Stimulated activated CD8-positive, alpha-beta memory T cell treated with anti-CD3 and anti-CD28 coated beads, Interleukin-4, amount 100 ng/mL, for 1 hour (primary cell): ENCODE measurements at regions not wholly inside any gene's neighbourhood (a gene's known extent, or its start where the extent isn't known, plus 50 kb on each side); places are given as distances from the start of the nearest gene placed in this dataset.
"Not testable (repeated sequence)": the region's sequence is repeated elsewhere in the genome, so short reads cannot be mapped to it uniquely, and the experiment has no call there.

Source experiments
- DNase-seq, 2 donors: peaks; one replicate each; pipeline ENCODE4 v3.0.0-alpha.2; 2020; ENCODE audit warnings: low read depth in 2 of 2, low spot score in 1 of 2

DNA sequence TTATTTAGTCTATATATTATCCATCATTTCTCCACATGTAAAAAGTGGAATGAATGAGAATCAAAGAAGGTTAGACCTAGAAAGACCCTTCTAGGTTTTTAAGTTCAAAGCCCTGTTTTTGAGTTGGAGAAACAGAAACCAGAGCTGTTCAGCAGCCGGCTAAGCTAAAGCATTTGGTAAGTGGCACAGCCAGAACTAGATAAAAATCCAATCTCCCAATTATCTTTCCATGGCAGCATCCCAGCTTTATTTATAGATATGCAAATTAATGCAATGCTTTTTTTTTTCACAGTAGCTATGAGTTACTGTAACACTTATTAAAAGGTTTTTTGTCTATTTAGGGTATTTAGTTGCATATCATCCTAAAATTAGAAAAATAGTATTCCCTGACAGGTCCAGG, 85.1 kb downstream of the NIBAN1 start:
- DNase-seq: no peak

DNA sequence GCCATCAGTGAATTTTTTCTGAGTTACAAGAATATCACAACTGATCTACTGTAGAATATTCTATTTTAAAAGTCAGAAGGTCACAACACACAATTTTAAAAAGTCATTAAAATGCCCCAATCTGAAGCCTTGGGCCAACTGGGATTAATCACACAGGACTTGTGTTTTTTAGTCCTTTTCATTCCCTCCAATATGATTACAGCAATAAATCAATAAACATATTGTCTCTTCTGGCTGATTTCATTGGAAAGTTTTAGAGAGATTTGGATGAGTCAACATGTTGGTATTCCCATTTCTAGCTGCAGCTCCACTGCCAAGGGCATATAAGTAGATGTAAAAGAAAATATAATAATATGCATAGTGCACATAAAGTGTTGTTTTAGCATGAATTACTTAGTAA, 85.8 kb downstream of the NIBAN1 start:
- no peak for DNase-seq

DNA sequence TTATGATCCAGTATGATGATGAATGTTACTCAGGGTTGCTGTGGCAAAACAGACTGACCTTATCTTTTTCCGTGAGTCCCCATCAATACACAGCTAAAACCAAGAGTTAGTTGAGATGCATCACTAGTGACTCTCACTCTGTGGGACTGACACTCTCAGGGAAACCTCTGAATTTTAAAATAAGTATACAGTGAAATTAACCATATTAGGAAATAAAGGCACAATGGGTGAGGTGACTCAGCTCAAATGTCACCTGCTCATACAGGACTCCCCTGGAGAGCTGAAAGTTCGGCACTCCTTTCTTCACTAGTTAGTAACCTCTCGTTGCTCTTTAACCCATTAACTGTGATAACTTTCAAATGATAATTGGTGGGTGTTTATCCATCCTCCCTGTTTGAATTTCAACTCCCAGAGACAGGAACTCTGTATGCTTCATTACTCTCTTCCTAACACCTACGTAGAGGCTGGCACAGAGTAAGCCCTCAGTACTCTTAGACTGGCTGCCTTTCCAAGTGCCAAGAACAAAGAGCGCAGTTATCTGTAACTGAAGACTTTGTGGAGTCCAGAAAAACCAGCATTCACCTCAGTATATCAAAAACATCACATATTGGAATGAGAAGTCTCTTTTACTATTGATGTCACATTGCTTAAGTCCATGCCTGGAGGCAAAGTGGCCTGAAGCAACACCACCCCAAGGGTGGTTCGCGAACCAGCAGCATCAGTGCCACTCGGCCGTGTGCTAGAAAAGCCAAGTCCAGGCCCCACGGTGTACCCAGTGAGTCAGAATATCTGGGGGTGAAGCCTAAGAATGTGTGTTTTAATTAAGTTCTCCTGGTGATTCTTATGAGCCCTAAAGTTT, 91.1 kb downstream of the NIBAN1 start:
- no peak for DNase-seq

DNA sequence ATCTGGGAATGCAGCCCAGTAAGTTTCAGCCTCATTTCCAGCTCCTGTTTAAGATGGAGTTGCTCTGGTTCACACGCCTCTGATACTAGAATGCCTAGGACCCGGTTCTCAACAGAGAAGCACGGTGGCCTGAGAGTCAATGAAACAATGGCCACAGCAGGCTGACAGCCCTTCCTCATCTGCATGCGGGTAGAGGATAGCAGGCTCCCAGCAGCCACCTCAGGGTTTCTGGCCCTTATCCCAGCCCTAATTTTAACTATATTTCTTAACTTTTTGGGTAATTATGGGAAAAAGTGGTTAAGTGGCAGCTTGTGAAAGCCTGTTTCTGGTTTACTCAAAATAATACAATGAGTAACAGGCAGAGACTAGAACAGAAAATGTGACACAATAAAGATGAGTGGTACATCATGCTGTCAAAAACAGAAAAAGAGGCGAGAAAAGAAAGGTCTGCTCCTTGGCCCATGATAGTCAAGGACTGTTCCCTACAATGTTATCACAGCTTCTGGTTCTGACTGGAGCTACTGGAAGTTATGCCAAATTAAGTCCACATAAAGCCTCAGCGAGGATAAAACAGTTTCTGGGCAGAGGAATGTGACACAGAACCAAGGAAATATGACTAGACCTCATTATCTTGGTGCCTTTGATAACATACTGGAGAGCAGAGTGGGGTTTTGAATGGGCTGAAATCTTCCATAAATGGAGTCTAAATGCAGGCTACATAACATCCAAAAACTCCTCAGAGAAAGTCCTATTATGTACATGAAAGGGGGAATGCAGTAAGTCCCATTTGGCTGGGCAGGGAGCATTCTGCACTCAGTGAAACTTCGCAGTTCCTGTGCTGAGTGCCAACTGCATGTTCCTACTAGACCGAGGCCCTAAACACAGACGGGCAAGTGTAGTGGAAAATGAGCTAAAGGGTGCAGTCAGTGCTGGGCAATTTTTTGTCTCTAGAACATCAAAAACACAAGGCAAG, 92.1 kb downstream of the NIBAN1 start:
- DNase-seq: no peak

DNA sequence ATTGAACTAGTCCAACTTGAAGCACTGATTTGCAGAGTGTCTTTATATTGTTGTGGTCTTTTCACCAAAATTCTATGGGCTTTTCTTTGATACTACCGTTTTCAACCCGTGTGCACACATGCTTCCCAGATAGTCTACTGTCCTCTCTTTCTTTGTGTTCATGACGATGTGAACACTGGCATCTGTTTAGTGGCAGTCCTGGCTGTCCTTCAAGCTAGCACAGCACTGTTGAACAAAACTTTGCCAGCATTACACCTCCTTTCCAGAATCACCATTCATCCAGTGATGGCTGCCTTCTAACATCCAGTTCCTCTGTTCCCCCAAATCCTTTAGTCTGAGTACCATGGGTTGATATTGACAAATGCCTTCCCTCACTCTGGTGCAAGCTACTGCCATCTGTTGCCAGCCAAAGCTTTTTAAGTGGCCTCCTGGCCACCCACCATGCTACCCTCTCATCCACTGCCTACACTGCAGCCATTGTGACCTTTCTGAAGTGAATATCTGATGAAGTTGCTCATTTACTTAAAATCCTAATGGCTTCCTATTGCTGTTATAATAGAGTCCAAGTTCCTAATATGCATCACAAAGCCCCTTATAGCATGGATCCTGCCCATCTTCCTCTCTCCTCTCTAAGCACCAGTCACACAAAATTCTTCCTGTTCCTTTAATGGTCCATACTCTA, 94.3 kb downstream of the NIBAN1 start:
- DNase-seq: no peak

DNA sequence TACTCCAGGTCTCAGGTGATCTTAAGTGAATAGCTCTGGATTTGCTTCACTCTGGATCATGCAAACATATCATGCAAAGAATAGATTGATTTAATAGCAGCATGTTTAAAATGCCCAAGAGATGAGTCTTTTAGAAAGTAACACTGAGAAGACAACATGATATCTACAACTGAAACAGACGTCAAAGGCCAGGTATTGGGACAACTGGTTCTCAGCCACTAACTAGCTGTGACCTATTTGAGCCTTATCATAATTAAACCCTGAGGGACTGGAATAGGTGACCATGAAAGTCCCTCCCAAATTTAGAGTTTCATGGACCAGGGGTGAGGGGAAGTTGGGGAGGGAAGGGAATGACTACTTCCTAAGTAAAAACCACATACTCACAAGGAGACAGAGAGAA, 95.7 kb downstream of the NIBAN1 start:
- DNase-seq: no peak

DNA sequence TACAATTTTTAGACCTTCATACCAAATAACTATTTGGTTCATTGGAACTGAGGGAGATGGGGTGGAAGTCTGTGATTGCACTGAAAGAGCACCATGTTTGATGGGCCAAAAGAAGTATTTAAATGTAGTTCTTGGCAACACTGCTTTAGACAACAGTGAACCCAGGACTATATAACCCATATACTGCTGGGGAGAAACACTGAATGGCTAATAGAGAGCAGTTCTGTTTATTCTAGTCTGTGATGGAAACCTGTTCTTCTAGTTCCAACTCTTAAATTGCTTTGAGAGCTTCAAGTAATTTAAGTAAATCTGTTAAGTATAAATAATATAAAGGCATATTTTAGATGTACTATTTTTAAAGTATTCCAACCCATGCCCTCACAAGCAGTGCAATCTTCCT, 96.3 kb downstream of the NIBAN1 start:
- DNase-seq: no peak

DNA sequence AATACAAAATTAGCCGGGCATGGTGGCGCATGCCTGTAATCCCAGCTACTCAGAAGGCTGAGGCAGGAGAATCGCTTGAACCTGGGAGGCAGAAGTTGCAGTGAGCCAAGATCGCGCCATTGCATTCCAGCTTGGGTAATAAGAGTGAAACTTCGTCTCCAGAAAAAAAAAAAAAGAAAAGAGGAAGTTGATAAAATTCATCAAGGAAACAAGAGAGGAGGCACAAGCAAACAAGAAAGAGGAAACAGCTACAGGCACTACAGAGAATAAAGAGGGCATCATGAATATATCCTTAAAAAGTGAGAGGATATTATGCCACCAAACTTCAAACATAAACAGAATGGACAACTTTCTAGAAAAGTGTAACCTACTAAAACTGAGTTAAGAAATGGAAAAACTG, 98.3 kb downstream of the NIBAN1 start:
- not testable (repeated sequence) for DNase-seq

DNA sequence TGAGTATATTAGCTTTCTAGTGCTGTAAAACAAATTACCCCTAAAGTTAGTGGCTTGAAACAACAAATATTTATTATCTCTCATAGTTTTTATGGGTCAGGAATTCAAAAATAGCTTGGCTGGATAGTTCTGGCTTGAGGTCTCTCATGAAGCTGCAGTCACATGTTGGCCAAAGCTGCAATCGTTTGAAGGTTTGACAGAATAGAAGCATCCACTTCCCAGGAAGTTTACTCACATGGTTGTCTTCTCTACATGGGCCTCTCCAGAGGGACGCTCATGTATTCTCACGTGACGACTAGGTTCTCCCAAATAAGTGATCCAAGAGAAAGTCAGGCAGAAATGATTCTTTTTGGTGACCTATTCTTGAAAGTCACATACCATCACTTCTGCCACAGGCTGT, 99.1 kb downstream of the NIBAN1 start:
- no peak for DNase-seq

DNA sequence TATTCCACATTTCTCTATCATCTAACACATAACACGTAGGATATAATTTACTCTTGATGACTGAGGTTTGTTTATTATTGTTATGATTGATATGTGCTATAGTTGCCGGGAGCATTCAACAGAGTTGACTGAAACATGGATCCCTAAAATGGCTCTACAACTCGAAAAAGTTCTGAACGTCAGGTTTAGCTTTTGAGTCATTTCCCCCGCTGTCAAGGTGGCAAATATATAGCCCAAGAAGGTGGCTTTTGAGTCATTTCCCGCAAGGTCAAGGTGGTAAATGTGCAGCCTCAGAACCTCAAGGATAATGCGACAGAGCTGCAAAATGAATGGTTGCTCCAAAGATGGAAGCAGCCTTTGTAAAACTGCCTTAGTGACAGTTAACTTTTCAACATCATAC, 104.0 kb downstream of the NIBAN1 start:
- no peak for DNase-seq

DNA sequence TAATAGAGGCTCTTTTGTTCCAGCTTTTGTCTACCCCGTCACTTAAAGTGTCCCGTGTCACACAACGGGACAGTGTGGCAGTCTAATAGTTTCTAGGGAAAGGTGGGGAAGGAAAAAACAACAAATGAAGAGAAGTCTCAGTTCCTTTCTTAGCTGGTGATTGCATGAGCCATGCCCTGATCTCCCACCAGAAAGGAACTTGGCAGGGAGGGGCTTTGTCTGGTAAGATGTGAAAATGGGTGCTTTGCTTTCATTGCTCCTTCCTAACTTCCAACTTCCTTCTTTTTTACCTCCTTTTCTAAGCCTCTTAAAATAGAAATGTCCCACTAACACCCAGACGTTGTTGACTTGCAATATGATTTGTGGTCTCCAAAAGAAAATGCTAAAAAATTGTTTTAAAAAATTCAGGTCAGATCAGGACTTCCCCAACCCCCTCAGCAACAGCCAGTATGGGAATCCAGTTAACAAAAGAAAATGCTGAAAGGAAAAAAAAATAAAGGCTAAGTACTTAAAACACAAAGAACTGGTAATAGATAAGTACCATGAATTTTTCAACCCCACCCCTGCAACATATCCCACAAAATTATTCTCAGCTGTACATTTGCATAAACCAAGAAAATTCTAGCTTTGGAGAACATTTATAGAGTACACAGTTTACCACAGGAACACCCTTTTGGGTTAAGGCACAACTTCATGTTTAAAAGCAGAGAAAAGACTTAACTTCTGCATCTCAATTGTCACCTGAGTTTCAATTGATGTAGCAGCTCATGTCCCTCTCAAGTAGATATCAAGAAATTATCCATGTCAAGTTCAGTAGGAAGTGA, 106.2 kb downstream of the NIBAN1 start:
- DNase-seq: no peak

DNA sequence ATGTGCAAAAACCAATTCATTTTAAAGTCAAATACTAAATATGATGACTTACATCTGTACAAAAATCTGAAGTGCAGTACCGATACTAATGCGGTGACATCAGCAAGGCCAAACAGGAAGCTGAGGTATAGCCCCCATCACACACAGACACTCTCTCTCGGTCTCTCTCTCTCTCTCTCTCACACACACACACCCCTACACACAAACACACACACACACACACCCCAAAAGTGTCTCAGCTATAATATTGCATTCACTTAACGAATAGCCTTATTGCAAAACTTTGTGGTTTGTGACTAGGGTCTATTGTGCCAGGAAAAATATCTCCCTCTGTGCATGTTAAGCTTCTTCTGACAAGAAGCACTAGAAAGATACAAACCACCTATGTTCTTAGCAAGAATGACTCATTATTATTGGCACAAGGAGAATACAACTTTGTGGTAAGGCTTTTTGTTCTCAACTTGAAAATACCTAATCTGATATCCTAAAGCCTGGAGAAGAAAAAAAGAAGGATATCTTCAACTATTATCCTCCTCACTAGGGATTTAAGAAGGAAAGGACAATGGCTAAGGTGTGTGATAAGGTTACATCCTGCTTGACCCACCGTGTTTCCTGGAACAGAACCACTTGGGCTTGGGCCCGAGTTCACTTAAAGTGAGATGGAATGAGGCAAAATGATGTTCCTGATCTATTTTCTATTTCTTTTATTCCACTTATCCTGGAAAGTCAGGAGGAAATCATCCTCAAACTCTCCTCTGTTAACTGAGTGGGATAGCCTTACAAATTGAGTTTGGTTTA, 107.1 kb downstream of the NIBAN1 start:
- peak in 1 of 2 donors; percentile 29 for DNase-seq

DNA sequence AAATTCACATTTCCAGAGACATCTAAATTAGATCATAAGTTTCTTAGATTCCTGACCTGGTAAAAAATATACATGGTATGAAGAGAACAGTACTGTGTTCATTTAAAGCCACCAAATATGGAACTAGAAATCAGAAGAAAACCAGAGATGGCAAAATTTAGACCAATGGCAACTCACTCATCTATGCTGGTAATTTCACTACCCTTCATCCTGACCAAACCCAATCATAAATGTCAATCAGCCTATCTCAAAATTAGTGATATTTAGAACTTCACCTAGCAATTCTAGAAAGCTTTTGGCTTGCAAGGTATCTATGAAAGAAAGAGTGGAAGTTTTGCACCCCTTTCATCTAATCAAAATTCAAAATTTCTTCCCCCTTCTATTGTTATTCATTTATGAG, 107.7 kb downstream of the NIBAN1 start:
- no peak for DNase-seq

DNA sequence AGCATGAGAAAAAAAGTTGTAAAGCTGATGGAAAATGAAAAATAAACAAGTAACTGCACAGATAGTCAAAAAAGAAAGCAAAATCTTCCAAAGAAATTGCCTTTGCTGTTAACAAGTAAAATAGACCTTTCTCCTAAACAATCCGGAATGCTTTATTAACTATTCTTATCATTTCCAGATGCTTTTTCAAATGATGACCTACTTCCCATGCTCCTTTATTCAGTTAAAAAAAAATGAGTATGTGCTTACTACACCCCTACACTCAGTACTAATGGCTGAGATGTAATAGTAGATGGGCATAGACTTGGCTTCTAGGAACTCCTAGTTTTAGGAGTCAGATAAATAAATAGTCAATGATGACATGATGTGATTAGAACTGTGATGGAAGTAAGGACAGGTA, 108.5 kb downstream of the NIBAN1 start:
- no peak for DNase-seq

DNA sequence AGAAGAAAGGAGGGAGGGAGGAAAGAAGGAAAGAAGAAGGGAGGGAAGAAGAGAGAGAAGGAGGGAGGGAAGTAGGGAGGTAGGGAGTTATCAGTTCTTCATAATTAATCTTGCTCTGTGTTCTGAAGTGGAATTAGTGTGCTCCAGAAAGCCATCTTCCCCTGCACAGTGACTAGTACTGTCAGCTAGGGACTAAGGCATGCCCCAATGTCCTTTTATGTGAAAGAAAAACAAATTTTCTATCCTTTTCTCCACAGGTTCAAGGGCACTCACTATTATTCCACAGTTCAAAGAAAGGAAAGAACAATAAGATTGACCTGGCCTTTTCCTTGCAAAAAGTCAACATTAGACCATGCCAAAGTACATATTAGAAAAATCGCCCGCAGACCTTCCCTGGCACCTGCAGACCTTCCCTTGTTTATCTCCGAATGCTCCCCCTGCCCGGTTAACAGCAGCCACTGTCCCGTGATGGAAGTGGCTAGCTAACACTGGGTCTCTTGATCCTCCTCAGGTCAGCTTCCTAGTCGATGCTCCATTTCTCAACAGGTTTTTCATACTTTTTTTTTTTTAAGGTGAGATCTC, 107.2 kb upstream of the EDEM3 start:
- no peak for DNase-seq

DNA sequence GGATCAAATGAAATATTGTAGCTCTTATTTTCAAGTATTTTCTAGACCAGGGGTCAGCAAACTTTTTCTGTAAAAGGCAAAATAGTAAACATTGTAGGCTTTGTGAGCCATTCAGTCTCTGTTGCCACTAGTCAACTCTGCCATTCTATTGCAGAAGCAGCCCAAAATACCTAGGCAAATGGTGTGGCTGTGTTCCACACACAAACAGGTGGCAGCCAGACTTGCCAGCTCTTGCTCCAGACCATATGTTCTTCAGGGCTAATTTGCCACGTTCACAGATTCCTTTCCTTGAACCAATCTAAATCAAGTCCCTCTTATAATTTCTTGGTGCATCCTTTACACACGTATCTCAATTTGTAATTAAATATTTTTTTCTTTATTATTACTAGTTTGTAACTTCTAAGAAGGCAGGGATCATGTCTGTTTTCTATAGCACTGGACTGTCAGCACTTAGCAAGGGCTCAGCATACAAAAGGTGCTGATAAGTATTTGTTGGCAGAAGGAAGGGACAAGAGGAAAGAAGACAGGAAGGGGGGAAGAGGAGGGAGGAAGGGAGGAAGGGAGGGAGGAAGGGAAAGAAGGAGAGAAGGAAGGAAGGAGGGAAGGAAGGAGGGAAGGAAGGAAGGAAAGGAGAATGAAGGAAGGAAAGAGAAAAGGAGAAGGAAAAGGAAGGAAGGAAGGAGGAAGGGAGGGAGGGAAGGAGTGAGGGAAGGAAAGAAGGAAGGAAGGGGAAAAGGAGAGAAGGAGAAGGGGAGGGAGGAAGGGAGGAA, 106.5 kb upstream of the EDEM3 start:
- DNase-seq: no peak

DNA sequence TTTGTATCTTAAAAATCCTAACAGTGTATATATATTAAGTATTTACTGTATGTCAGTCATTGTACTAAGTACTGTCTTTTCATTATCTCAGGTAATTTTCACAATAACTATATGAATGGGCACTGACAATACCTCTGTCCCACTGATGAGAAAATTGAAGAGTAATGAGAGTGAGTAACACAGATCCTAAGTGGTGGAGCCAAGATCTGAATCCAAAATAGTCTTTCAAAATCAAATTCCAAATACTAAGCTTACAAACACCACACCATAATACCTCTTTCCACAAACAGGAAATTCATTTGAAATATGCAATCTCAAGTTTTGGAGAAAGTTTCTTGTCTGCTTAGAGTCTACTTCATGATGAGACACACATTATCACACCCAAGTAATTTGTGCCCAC, 105.9 kb upstream of the EDEM3 start:
- no peak for DNase-seq

DNA sequence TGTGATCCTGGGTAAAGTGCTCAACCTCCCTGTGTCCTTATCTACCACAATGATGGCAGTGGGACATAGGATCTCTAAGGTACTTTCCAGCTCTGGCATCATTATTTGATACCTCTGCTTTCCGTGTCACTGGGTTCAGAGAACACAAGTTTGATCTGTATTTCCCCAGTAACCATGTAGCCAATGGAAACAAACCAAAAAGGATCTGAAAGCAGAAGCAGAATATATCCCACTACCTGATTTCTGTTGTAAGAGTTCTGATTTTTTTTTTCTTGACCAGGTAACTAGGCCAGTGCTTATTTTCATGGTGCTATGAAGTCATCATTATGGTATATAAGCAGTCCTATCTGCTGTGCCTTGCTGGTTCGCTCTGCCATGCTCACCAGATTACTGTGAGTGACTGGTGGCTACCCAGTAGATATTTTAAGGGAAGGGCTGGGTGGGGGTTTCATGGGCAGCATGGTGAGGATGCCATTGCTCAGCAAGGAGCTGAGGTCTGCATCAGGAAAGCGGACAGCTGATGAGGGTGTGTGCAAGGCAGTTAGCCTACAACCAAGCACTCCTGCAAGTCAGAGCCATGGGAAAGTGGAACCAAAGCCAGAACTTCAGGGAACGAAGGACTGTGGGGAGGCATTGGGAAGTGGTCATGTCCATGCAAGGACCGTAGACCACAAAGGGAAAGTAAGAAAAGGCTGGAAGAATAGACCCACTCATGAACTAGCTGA, 104.9 kb upstream of the EDEM3 start:
- DNase-seq: no peak
